OCI-LY3 (cell line): ENCODE measurements at regions not wholly inside any gene's neighbourhood (a gene's known extent, or its start where the extent isn't known, plus 50 kb on each side); places are given as distances from the start of the nearest gene placed in this dataset.

Experiments used
- EZH2phosphoT487 ChIP-seq: fragments of 200-600 bp; shearing (Covaris generic); IDR thresholded peaks from 2 replicates; pipeline ENCODE4 v1.6.1; 2018; ENCODE audit warnings: antibody characterized with exemption, mixed run types, low read depth
- TF ChIP-seq, protein P1 (sequence below): fragments of 200-600, 300-600 bp; sonication (generic); IDR thresholded peaks from 2 replicates; pipeline ENCODE4 v1.5.1; 2014; ENCODE audit warnings: antibody characterized with exemption, low read length, low read depth

- TF ChIP-seq, protein P1, sequence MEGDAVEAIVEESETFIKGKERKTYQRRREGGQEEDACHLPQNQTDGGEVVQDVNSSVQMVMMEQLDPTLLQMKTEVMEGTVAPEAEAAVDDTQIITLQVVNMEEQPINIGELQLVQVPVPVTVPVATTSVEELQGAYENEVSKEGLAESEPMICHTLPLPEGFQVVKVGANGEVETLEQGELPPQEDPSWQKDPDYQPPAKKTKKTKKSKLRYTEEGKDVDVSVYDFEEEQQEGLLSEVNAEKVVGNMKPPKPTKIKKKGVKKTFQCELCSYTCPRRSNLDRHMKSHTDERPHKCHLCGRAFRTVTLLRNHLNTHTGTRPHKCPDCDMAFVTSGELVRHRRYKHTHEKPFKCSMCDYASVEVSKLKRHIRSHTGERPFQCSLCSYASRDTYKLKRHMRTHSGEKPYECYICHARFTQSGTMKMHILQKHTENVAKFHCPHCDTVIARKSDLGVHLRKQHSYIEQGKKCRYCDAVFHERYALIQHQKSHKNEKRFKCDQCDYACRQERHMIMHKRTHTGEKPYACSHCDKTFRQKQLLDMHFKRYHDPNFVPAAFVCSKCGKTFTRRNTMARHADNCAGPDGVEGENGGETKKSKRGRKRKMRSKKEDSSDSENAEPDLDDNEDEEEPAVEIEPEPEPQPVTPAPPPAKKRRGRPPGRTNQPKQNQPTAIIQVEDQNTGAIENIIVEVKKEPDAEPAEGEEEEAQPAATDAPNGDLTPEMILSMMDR = no peak
- TF ChIP-seq EZH2phosphoT487 = no peak
Measured at GRCh38 chr15:81885135-81885534, 160.7 kb downstream of the MEX3B start.
